ENCODE measurements at regions not wholly inside any gene's neighbourhood (a gene's known extent, or its start where the extent isn't known, plus 50 kb on each side); places are given as distances from the start of the nearest gene placed in this dataset.

- ChIA-PET CTCF (no interaction called here), POLR2A (no interaction called here)
- Histone ChIP-seq H3K27me3 (ENCODE audit: control insufficient read depth, insufficient read depth, low read length) (no peaks in the 10 kb centered on the region; the same call in 1 of the 2 replicates), H3K36me3 (ENCODE audit: control insufficient read depth, insufficient read depth, low read length) (no peaks in the 10 kb centered on the region), H3K27ac (ENCODE audit: low read length) (no peak overlapping the region), H3K4me1 (ENCODE audit: control insufficient read depth, insufficient read depth, low read length) (no peaks in the 10 kb centered on the region), H3K9me3 (ENCODE audit: control insufficient read depth, insufficient read depth, low read depth, low read length) (no peaks in the 10 kb centered on the region), H3K4me3 (ENCODE audit: low read depth in 2 of 2, low read length in 2 of 2) (no peak overlapping the region)
- no TSS peak for BruUV-seq (replicated peaks)
- TF ChIP-seq TCF7L2 (IDR thresholded peaks at IDR 0.05; ENCODE audit: low read depth, low read length): no peak
- TF ChIP-seq POLR2AphosphoS5 (IDR thresholded peaks at IDR 0.05; ENCODE audit: low read depth, low read length): no peak
- TF ChIP-seq SIN3A (IDR thresholded peaks at IDR 0.05; ENCODE audit: borderline replicate concordance, insufficient read depth, low read depth, low read length): no peak
- TF ChIP-seq, protein P1, sequence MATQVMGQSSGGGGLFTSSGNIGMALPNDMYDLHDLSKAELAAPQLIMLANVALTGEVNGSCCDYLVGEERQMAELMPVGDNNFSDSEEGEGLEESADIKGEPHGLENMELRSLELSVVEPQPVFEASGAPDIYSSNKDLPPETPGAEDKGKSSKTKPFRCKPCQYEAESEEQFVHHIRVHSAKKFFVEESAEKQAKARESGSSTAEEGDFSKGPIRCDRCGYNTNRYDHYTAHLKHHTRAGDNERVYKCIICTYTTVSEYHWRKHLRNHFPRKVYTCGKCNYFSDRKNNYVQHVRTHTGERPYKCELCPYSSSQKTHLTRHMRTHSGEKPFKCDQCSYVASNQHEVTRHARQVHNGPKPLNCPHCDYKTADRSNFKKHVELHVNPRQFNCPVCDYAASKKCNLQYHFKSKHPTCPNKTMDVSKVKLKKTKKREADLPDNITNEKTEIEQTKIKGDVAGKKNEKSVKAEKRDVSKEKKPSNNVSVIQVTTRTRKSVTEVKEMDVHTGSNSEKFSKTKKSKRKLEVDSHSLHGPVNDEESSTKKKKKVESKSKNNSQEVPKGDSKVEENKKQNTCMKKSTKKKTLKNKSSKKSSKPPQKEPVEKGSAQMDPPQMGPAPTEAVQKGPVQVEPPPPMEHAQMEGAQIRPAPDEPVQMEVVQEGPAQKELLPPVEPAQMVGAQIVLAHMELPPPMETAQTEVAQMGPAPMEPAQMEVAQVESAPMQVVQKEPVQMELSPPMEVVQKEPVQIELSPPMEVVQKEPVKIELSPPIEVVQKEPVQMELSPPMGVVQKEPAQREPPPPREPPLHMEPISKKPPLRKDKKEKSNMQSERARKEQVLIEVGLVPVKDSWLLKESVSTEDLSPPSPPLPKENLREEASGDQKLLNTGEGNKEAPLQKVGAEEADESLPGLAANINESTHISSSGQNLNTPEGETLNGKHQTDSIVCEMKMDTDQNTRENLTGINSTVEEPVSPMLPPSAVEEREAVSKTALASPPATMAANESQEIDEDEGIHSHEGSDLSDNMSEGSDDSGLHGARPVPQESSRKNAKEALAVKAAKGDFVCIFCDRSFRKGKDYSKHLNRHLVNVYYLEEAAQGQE (IDR thresholded peaks at IDR 0.05; ENCODE audit: insufficient read depth in 1 of 2, low read depth in 2 of 2, low read length in 1 of 2): no peak
- no peak for ATAC-seq
- in situ Hi-C loops (cut with HindIII; ENCODE audit: low pct_unique_long_range_greater_than_20kb, low sequenced_read_pairs): no loop called here
- DNase-seq (ENCODE audit: low read depth, low spot score): no peak
- intact Hi-C loops (cut with micrococcal nuclease; ENCODE audit: unreplicated experiment): no loop called here
These were observed 142.7 kb upstream of the SEL1L start for GRCh38 chr14:81676395-81676794.

- in situ Hi-C loops (cut with HindIII; ENCODE audit: low pct_unique_long_range_greater_than_20kb, low sequenced_read_pairs) (no loop called here), intact Hi-C loops (cut with micrococcal nuclease; ENCODE audit: unreplicated experiment) (no loop called here)
- Histone ChIP-seq H3K4me1 (ENCODE audit: control insufficient read depth, insufficient read depth, low read length) (no peaks in the 10 kb centered on the region), H3K36me3 (ENCODE audit: control insufficient read depth, insufficient read depth, low read length) (no peaks in the 10 kb centered on the region), H3K27me3 (ENCODE audit: control insufficient read depth, insufficient read depth, low read length) (no peaks in the 10 kb centered on the region; the same call in 1 of the 2 replicates), H3K27ac (ENCODE audit: low read length) (no peak overlapping the region), H3K9me3 (ENCODE audit: control insufficient read depth, insufficient read depth, low read depth, low read length) (no peaks in the 10 kb centered on the region), H3K4me3 (ENCODE audit: low read depth in 2 of 2, low read length in 2 of 2) (no peak overlapping the region)
- no peak for ATAC-seq
- no peak for DNase-seq (ENCODE audit: low read depth, low spot score)
- CTCF ChIA-PET: no interaction called here
- POLR2A ChIA-PET: no interaction called here
- TF ChIP-seq POLR2AphosphoS5 (IDR thresholded peaks at IDR 0.05; ENCODE audit: low read depth, low read length) (no peak), TCF7L2 (IDR thresholded peaks at IDR 0.05; ENCODE audit: low read depth, low read length) (no peak)
- TF ChIP-seq, protein P1 (IDR thresholded peaks at IDR 0.05; ENCODE audit: insufficient read depth in 1 of 2, low read depth in 2 of 2, low read length in 1 of 2): no peak
- TF ChIP-seq, protein P2, sequence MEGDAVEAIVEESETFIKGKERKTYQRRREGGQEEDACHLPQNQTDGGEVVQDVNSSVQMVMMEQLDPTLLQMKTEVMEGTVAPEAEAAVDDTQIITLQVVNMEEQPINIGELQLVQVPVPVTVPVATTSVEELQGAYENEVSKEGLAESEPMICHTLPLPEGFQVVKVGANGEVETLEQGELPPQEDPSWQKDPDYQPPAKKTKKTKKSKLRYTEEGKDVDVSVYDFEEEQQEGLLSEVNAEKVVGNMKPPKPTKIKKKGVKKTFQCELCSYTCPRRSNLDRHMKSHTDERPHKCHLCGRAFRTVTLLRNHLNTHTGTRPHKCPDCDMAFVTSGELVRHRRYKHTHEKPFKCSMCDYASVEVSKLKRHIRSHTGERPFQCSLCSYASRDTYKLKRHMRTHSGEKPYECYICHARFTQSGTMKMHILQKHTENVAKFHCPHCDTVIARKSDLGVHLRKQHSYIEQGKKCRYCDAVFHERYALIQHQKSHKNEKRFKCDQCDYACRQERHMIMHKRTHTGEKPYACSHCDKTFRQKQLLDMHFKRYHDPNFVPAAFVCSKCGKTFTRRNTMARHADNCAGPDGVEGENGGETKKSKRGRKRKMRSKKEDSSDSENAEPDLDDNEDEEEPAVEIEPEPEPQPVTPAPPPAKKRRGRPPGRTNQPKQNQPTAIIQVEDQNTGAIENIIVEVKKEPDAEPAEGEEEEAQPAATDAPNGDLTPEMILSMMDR (IDR thresholded peaks at IDR 0.05): no peak
- BruUV-seq (replicated peaks): no TSS peak
These were observed 143.2 kb upstream of the SEL1L start for GRCh38 chr14:81676879-81677278.
